H9 (cell line): ENCODE measurements at regions not wholly inside any gene's neighbourhood (a gene's known extent, or its start where the extent isn't known, plus 50 kb on each side); places are given as distances from the start of the nearest gene placed in this dataset.

Experiments
- DNase-seq: peaks from one replicate; pipeline ENCODE4 v3.0.0-alpha.2; 2017
- H2AFZ ChIP-seq: one replicate; pipeline ENCODE4 v1.6.1; 2013; ENCODE audit warnings: mild to moderate bottlenecking, low read length, control low read depth, moderate library complexity
- H2AK5ac ChIP-seq: 2 replicates; pipeline ENCODE4 v1.6.1; 2013; ENCODE audit warnings: low read length, control low read depth, mixed read lengths; ENCODE audit not compliant: insufficient read length
- H2BK120ac ChIP-seq: one replicate; pipeline ENCODE4 v1.6.1; 2013; ENCODE audit warnings: low read depth, mild to moderate bottlenecking, low read length, control low read depth, inconsistent platforms; ENCODE audit not compliant: poor library complexity, severe bottlenecking
- H2BK12ac ChIP-seq: 2 replicates; pipeline ENCODE4 v1.6.1; 2013; ENCODE audit warnings: low read length, control low read depth, mixed read lengths, low read depth; ENCODE audit not compliant: insufficient read length
- H2BK15ac ChIP-seq: 2 replicates; pipeline ENCODE4 v1.6.1; 2013; ENCODE audit warnings: low read depth, low read length, control low read depth
- H2BK20ac ChIP-seq: one replicate; pipeline ENCODE4 v1.6.1; 2013; ENCODE audit warnings: low read depth, mild to moderate bottlenecking, low read length, control low read depth, inconsistent platforms; ENCODE audit not compliant: poor library complexity, severe bottlenecking
- H2BK5ac ChIP-seq: 2 replicates; pipeline ENCODE4 v1.6.1; 2013; ENCODE audit warnings: low read length, control low read depth, mixed read lengths; ENCODE audit not compliant: insufficient read length
- H3K14ac ChIP-seq: 2 replicates; pipeline ENCODE4 v1.6.1; 2013; ENCODE audit warnings: low read length, control low read depth; ENCODE audit not compliant: insufficient read depth
- H3K18ac ChIP-seq: 2 replicates; pipeline ENCODE4 v1.6.1; 2013; ENCODE audit warnings: low read depth, mild to moderate bottlenecking, mixed read lengths, low read length, control low read depth; ENCODE audit not compliant: insufficient read length
- H3K23ac ChIP-seq: 2 replicates; pipeline ENCODE4 v1.6.1; 2013; ENCODE audit warnings: low read length, control low read depth, mixed read lengths, low read depth; ENCODE audit not compliant: insufficient read length
- H3K23me2 ChIP-seq: 2 replicates; pipeline ENCODE4 v1.6.1; 2013; ENCODE audit warnings: low read depth, mild to moderate bottlenecking, mixed read lengths, low read length, control low read depth; ENCODE audit not compliant: insufficient read length, poor library complexity, severe bottlenecking
- H3K27ac ChIP-seq: 2 replicates; pipeline ENCODE4 v1.5.1; 2013; ENCODE audit warnings: low read length, control low read depth, mixed read lengths, low read depth; ENCODE audit not compliant: insufficient read length
- H3K27me3 ChIP-seq: 2 replicates; pipeline ENCODE4 v1.6.1; 2013; ENCODE audit warnings: low read length, control low read depth, inconsistent platforms; ENCODE audit not compliant: insufficient read depth
- H3K4ac ChIP-seq: 2 replicates; pipeline ENCODE4 v1.6.1; 2013; ENCODE audit warnings: low read depth, mild to moderate bottlenecking, control low read depth, inconsistent platforms, low read length, moderate library complexity
- H3K4me1 ChIP-seq: 2 replicates; pipeline ENCODE4 v1.6.1; 2013; ENCODE audit warnings: low read length, control low read depth, inconsistent platforms; ENCODE audit not compliant: insufficient read depth
- H3K4me2 ChIP-seq: 2 replicates; pipeline ENCODE4 v1.6.1; 2013; ENCODE audit warnings: low read length, control low read depth, mixed read lengths; ENCODE audit not compliant: insufficient read length, insufficient read depth
- H3K56ac ChIP-seq: 2 replicates; pipeline ENCODE4 v1.6.1; 2013; ENCODE audit warnings: low read depth, mild to moderate bottlenecking, mixed read lengths, low read length, control low read depth; ENCODE audit not compliant: insufficient read length
- H3K79me1 ChIP-seq: 2 replicates; pipeline ENCODE4 v1.6.1; 2013; ENCODE audit warnings: low read depth, mild to moderate bottlenecking, moderate library complexity, low read length, control low read depth, inconsistent platforms; ENCODE audit not compliant: insufficient read depth, poor library complexity, severe bottlenecking
- H3K79me2 ChIP-seq: 2 replicates; pipeline ENCODE4 v1.6.1; 2013; ENCODE audit warnings: low read length, control low read depth, inconsistent platforms; ENCODE audit not compliant: insufficient read depth
- H3K9ac ChIP-seq: 2 replicates; pipeline ENCODE4 v1.6.1; 2013; ENCODE audit warnings: low read length, control low read depth, mixed read lengths; ENCODE audit not compliant: insufficient read length; ENCODE audit errors: extremely low read depth
- H3K9me3 ChIP-seq: one replicate; pipeline ENCODE4 v1.6.1; 2013; ENCODE audit warnings: low read depth, low read length, inconsistent platforms; ENCODE audit not compliant: control insufficient read depth
- H3T11ph ChIP-seq: one replicate; pipeline ENCODE4 v1.6.1; 2013; ENCODE audit warnings: mild to moderate bottlenecking, low read length, control low read depth, inconsistent platforms
- H4K20me1 ChIP-seq: one replicate; pipeline ENCODE4 v1.6.1; 2013; ENCODE audit not compliant: control insufficient read depth, insufficient read length, insufficient read depth
- H4K5ac ChIP-seq: 2 replicates; pipeline ENCODE4 v1.6.1; 2013; ENCODE audit warnings: low read depth, mild to moderate bottlenecking, mixed read lengths, low read length, control low read depth; ENCODE audit not compliant: insufficient read length
- H4K8ac ChIP-seq: replicated peaks from 2 replicates; pipeline ENCODE4 v1.6.1; 2013; ENCODE audit warnings: low read length, control low read depth, mixed read lengths, low read depth; ENCODE audit not compliant: insufficient read length
- H4K91ac ChIP-seq: 2 replicates; pipeline ENCODE4 v1.6.1; 2013; ENCODE audit warnings: low read depth, mild to moderate bottlenecking, moderate library complexity, mixed read lengths, low read length, control low read depth; ENCODE audit not compliant: insufficient read length
- H3K27ac Mint-ChIP-seq, 3 experiments: 2 replicates in 2 of 3; 3 replicates in 1 of 3; pipeline ENCODE4 v1.8.0; 2020 to 2021; ENCODE audit warnings: mixed read lengths in 3 of 3, mild to moderate bottlenecking in 1 of 3, moderate library complexity in 1 of 3
- H3K27me3 Mint-ChIP-seq: 2 replicates; pipeline ENCODE4 v1.8.0; 2021; ENCODE audit warnings: low read depth, mild to moderate bottlenecking, moderate library complexity, mixed read lengths
- H3K36me3 Mint-ChIP-seq, 3 experiments: 2 replicates in 2 of 3; 3 replicates in 1 of 3; pipeline ENCODE4 v1.8.0; 2020 to 2021; ENCODE audit warnings: low read depth in 3 of 3, mixed read lengths in 3 of 3; ENCODE audit not compliant: insufficient read depth in 1 of 3
- H3K4me1 Mint-ChIP-seq, 2 experiments: 2 replicates each; pipeline ENCODE4 v1.8.0; 2020; ENCODE audit warnings: mixed read lengths in 2 of 2
- H3K4me3 Mint-ChIP-seq, 2 experiments: 2 replicates in 1 of 2; 3 replicates in 1 of 2; pipeline ENCODE4 v1.8.0; 2020 to 2021; ENCODE audit warnings: mild to moderate bottlenecking in 2 of 2, mixed read lengths in 2 of 2, moderate library complexity in 1 of 2
- H3K9me3 Mint-ChIP-seq, 2 experiments: 2 replicates in 1 of 2; 3 replicates in 1 of 2; pipeline ENCODE4 v1.8.0; 2020; ENCODE audit warnings: mild to moderate bottlenecking in 2 of 2, mixed read lengths in 2 of 2, moderate library complexity in 1 of 2
- CTCF ChIP-seq: fragments of 200-600 bp; sonication (generic); conservative IDR thresholded peaks from 3 replicates; pipeline ENCODE4 v1.8.0; 2021; ENCODE audit warnings: antibody characterized with exemption, mild to moderate bottlenecking
- WGBS: extraction: QIAGEN DNeasy Blood & Tissue Kit; methylation state at CpG from one replicate; pipeline ENCODE4 v1.1.7; 2013; ENCODE audit warnings: missing lambda C conversion rate, low lambda C conversion rate, mixed read lengths; ENCODE audit not compliant: insufficient read length; ENCODE audit errors: extremely low coverage; 5-methylcytosine and 5-hydroxymethylcytosine counted together

GRCh38 chr1:208917281-208917680 is 666.2 kb upstream of the CAMK1G start:
- Histone ChIP-seq H3K9ac (no peak overlapping the region), H3K9me3 (no peaks in the 10 kb centered on the region), H4K5ac (no peak overlapping the region), H3K23me2 (no peaks in the 10 kb centered on the region), H3K79me1 (no peaks in the 10 kb centered on the region), H2BK5ac (no peak overlapping the region), H4K8ac (no peak overlapping the region), H3K27me3 (no peaks in the 10 kb centered on the region), H2AK5ac (no peak overlapping the region), H3K56ac (no peak overlapping the region), H2BK20ac (no peak overlapping the region), H2BK120ac (no peak overlapping the region), H3K27ac (no peak overlapping the region), H2BK12ac (no peak overlapping the region), H3K4me2 (no peak overlapping the region), H3K23ac (no peak overlapping the region), H3K79me2 (no peaks in the 10 kb centered on the region), H2AFZ (no peak overlapping the region), H3T11ph (no peak overlapping the region), H3K4me1 (no peaks in the 10 kb centered on the region), H4K91ac (no peak overlapping the region), H3K18ac (no peak overlapping the region), H3K4ac (no peak overlapping the region), H2BK15ac (no peak overlapping the region), H3K14ac (no peak overlapping the region), H4K20me1 (no peaks in the 10 kb centered on the region)
- no peak for DNase-seq
- H3K36me3 Mint-ChIP-seq: no peaks in the 10 kb centered on the region; a peak in 1 of 7 replicates
- H3K27ac Mint-ChIP-seq: no peak overlapping the region
- no CpG with 5 or more reads among the region's 5 CpGs for WGBS
- peaks cover 0 to 2% of the 10 kb centered on the region in 2 experiments; a peak in 1 of 4 replicates for H3K4me1 Mint-ChIP-seq
- H3K4me3 Mint-ChIP-seq: no peak overlapping the region
- H3K9me3 Mint-ChIP-seq: peaks cover 0 to 3% of the 10 kb centered on the region in 2 experiments; a peak in 3 of 5 replicates
- no peak for TF ChIP-seq CTCF
- no peaks in the 10 kb centered on the region for H3K27me3 Mint-ChIP-seq
